Stimulated activated naive CD4-positive, alpha-beta T cell (primary cell): ENCODE measurements at regions not wholly inside any gene's neighbourhood (a gene's known extent, or its start where the extent isn't known, plus 50 kb on each side); places are given as distances from the start of the nearest gene placed in this dataset.

ENCODE experiments used
- DNase-seq, 6 experiments: peaks; one replicate each; lab custom pipeline; 2025; lab: John Stamatoyannopoulos, UW

DNA sequence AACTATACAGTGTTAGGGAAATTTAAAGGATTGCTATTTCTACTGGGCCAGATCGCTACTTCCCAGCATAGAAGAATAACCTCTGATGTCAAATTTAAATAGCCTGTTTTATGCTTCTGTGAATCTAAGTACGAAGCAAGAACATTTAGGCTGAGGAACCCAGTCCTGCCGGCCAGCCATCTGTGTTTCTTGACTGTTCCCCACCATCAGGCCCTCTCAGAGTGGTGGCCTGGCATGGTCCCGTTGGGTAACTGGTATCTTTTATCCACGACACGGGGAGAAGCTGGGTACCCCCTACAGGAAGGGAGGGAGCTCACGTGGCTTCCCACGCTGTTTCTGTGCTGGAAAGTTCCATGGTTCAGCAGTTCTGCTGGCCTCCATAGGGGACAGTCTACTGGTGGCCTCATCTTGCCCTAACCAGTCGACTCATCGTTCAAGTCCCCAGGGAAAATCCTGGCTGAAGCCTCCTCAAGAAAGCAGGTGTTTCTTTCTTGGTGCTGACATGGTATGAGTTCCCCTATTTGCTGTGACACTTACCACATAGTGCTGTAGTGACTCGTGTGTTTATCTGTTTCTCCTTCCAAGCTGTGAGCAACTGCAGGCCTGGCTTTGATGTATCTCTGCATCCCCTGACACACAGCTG lies 201.7 kb upstream of the NLRP1 start:
- no peak for DNase-seq

DNA sequence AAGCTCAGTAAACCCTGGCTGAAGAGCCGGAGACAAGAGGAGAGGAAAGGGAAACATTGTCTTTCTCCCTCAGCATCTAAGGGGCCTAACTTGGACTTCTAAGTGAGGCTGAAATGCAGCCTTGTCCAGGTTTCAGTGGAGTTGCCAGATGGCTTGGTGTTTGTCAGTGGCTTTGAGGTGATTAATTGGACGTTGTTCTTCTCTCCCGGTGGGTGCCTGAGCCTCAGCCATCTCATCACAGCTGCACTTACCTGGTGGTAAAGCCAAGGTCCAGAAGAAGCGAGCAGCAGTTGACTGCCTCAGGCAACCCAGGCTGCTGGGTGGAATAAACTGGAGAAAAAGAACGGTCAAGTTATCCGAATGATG lies 202.2 kb upstream of the NLRP1 start:
- DNase-seq, result peak in 1 of 6 experiments; percentile 2

DNA sequence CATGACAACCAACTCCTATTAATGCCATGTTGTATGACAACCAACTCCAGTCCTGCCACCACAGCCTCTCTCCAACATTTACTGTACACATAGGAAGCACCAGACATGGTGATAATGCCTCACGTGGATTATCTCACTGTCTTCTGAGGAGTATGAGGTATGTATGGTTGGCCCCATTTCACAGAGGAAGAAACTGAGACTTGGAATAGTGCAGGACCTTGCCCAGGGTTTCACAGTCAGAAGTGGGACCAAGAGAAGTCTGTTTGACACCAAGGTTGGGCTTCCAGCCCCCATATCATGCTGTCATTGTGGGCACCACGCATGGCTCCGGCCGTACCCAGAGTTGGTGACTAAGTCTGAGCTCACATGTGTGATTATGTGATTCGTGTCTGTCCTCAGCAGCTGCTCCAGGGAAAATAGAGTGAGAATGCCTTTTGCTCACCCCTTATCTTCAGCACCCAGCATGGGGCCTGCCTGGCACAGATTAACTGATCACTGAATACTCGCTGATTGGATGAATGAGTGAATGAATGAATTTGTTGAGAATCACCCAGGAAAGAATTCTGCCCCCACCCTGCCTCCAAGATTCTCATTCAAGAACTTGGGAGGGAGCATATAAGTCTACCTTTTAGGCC lies 204.1 kb upstream of the NLRP1 start:
- no peak for DNase-seq

DNA sequence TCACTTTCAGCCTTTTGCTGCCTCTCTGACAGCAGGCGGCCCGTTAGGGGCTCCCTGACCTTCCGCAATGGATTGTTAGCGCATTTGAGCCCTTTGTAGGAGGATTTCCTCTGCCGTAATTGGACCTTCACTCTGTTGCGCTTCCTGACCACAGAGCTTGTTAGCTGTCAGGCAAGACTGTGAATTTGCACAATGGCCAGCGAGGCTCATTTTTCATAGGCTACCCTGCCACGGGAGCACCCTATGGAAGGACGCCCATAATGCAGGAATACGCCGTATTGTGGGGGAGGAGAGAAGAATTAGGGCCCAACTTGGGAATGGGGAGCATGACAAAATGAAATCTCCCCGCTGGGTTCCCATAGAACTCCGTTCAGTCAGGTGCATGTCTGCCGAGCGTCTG lies 205.2 kb upstream of the NLRP1 start:
- no peak for DNase-seq

DNA sequence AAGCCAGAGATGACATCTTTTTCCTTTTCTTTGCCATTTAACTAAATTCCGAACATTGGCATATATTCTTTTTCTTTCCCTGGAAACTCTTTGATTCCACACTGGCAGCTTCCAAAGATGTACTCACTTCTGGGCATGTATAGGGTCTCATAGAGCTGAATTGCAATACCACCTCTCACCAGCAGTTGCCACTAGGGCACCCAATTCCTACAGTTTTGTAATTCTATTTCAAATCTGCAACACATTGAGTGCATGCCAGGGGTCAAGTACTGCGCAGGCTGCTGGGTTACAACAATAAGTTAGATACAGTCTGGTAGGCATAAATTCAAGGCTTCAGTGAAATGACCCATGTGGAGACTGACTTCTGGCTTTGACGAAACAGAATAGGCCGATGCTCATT lies 208.8 kb upstream of the NLRP1 start:
- DNase-seq, result no peak

DNA sequence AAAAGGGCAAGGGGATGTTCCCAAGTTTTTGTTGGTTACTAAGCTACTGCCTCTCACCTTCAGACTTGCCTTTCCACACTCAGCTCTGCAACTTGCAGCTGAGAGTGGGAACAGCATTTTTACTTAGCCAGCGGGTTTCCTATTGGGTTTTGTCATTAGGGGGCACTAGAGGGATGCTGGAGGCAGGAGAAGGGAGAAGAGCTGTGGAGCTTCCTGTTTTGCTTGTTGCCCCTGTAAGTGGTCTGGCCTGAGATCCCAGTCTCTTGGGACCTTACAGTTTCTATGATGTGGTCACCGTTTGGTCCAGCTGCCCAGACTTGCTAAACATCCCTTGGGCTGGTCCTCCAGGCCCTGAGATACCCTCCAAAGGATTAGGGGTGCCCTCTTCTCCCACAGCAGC lies 209.6 kb upstream of the NLRP1 start:
- DNase-seq, result no peak

DNA sequence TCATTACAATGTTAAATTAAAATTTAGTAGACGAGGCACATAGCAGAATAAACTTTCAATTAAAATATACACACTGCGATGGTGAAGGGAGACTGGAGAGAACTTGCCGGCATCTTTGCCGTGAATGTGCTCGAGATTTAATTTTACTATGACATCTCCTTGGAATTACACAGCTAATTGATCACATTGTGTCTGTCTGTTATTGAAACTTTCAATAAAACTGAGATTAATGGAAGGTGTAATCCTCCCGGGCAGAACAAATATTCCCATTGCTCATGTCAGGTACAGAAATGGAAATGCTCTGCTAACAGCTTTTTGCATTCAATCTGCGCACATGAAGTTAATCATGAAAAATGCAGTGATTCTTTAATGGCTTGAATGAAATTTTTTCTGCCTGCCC lies 210.1 kb upstream of the NLRP1 start:
- no peak for DNase-seq

DNA sequence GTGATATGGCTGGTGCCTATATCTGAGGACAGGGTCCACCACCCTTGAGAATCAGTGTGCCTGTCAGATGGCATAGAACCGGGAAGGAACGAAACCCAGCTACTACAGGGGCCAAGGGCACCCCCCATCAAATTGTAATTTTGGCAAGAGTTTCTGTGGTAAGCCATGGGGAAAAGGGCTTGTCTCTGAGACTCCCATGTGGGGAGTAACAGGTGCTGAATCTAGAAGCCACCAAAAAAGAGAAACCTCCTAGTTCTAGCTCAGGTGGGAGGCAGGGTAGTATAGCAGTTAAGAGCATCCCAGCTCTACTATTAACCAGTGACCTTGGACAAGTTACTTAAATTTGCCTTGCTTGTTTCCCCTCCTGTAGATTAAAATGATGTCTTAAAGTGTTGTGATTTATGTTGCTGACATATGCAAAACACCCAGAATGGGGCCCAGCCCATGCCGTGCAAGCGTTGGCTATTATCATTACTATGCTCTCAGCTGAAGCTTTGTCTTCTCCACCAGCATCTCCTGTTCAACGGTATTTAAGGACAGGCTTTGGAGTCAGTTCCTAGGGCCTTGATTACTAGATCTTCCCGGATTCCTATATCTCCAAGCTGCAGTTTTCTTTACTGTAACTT lies 210.7 kb upstream of the NLRP1 start:
- DNase-seq, result no peak

DNA sequence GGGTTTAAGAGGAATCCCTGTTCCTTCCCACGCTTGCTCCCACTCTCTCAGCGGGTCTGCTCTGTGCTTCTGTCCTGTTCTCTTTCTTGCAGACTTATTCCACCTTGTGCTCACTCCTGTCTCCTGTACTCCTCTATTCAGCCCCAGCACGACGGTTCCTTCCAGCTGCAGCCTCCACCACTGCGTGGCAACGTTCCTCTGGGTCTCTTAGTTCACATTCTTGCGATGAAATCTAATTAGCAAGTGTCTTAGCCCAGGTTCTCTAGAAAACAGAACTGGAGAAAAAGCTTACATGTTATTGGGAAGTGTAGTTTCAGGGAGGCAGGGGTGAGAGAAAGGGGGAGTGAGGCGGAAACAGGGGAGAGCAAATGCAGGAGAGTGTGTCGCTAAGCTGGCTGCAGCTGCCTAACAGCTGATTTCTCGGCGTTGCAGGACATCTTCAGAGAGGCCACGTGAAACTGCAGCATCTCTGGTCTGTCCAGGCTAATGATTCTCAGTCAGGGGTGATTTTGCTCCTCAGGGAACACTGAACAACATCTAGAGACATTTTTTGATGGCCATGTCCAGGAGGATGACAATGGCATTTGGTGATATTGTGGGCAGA lies 213.2 kb upstream of the NLRP1 start:
- no peak for DNase-seq

DNA sequence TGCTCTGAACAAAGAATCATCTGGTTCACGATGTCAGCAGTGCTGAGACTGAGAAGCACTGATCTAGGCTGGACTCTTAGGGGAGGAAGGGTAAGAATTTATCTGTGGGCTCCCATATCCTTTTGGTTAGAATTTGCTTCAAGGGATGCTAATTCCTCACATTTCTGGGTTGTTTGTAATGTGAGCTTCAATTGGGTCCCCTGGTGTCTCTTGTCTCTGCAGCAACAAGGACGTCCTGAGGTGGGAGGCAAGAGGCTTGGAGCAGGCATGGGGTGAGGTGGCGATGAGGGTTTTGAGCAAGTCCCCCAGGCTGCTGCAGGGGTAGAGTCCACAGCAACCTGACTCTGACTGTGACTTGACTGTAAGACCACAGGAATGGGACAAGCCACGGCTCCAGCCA lies 213.8 kb upstream of the NLRP1 start:
- DNase-seq, result no peak

DNA sequence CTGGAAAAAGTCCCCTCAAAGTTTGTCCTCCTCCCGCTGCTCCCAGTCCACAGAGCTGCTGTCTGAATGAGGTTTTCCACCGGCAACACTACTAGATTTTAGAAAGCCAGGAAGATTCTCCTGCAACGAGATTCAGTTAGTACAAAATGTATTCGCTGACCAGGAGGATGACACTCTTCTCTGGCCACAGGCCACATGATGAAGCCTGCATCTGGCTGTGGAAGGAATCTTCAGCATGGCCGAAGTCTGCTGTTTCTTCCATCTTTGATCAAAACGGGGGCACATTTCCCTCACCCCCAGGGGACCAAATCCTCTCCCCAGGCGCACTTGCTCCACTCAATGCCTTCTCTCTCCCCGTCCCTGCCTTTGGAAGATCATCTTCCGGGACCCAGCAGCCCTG lies 215.8 kb upstream of the NLRP1 start:
- no peak for DNase-seq

DNA sequence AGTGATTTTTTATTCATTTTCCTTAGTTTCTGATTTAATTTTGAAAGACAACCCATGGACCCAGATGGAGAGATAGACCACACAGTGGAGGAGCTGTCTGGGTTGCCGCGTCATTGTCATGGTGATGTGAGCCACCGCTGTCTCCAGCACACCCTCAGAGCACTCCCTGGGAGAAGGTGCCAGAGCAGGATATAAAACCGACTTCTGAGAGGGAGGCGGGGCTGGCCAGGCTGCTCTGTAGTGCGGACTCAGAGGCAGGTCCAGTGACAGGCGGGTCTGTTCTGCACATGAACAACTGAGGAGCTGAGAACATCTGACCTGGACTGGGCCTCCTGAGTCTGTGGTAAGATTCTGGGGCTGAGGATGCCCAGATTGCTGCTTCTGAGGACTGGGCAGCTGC lies 216.3 kb upstream of the NLRP1 start:
- no peak for DNase-seq

DNA sequence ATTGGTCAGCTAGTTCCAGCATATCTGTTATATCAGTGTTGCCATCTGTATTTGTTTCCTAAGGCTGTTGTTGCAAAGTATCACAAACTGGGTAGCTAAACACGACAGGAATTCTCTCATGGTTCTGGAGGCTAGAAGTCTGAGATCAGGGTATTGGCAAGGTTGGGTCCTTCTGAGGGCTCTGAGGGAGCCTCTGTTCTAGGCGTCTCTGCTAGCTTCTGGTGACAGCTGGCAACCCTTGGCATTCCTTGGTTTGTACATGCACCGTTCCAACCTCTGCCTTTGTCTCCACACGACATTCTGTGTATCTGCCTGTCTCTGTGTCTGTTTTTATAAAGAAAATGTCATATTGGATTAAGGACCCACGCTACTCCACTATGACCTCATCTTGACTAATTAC lies 219.9 kb upstream of the NLRP1 start:
- no peak for DNase-seq

DNA sequence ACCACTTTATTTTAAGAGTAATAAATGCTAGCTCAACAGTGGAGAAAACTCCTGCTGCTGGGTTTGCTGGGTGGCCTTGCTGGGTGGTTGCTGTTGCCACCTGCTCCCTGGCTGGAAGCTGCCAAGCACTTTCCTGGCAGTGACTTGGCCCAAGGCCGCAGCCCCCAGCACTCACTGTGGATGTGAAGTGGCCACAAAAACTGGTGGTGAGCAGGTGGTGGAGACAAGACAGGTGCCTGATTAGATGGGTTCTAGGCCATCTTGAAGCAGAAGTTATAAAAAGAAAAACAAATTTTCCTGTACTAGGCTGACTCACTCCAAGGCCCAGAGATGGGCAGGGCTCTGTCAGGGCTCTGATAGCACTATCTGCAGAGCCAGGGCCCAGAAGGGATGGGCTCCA lies 224.7 kb upstream of the NLRP1 start:
- no peak for DNase-seq

DNA sequence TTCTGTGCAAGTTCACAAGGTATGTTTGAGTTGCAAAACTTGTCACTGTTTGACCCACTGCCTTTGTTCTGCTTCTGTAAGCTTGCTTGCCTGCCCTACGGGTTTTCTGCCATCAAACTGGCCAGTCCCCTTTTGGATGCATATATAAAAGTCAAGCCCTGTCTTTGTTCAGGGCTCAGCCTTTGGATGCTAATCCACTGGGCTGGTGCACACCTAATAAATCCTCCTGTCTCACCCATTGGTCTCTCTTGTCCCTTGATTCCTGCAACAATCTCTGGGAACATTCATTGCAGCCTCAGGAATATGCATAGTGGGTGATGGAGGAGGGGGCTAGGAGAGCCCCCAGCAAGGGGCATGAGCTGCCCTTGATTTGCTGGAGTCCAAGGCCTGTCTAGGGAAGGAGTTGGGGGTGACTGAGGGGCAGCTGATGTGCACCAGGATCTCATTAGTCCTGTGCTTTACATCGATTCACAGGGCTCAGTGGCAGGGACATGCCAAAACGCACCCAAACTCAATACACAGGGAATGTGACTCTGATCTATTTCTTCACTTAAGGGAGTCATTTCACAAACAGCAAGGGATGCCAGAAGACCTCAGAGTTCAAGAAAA lies 225.4 kb upstream of the NLRP1 start:
- DNase-seq, result no peak

DNA sequence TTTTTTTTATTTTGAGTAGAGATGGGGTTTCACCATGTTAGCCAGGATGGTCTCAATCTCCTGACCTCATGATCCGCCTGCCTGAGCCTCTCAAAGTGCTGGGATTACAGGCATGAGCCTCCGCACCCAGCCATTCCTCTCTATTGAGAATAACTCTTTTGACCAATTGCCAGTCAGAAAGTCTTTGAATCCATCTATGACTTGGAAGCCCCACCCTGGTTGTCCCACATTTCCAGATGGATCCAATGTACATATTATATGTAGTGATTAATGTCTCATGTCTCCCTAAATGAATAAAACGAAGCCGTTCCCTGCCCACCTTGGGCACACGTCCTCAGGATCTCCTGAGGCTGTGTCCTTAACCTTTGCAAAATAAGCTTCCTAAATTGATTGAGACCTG lies 228.3 kb upstream of the NLRP1 start:
- DNase-seq, result no peak

DNA sequence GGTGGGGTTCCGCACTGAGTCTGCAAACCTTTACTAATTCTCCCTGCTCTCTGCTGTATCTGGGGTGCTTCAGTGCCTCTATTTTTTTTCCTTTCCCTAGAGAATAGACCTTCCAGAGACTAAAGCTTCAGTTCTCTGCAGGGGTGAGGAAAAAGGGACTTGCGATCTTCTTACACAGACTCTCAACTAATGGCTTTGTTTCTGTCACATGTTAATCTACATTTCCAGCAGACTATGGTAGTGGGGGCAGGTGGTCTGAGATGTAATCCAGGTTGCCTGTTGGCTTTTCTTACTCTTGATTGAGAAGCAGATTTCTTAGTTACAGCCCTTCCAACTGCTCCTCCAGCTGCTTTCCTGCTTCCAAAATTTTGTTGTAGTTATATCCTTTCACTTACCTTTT lies 229.0 kb upstream of the NLRP1 start:
- no peak for DNase-seq

DNA sequence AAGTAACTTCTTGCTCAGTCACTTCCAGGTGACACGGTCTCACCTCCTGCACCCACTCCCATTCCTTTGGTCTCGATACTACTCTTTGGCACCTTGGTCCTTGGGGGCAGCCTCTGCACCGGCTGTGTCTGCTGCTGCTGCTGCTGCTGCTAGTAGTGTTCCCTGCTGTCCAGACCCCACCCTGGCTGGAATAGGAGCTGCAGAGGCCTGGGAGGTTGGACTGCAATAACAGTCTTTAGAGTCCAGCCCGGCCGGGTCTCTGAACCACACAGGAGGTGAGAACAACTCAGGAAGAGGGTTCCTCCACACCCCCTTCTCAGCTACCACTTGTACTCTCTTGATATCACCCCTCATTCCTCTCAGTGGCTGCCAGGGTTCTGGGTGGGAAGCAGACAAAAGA lies 231.1 kb upstream of the NLRP1 start:
- DNase-seq, result no peak

DNA sequence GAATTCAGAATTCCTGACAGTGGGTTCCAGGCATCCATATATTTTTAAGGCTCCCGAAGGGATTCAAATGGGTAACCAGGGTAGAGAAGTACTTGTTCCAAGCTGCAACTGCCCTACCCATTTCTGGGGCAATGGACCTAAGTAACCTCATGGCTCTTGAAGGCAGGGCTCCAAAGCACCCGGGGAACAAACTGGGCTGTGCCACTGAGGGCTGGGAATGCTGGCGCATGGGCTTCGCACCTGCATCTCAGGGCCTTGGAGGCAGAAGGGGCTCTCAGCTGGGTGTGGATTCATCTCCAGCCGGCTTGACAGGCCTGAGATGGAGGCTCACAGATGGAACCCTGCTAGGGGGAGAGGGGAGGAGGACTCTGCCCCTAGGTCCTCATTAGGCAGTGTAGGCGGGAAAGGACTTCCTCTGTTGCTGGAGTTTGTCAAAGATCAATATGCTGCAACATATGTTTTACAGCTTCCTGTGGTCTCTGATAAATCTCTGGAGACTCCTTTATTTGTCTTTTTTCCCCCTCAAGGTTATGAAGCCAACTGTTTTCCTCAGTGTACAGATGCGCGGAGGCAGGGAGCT lies 232.3 kb upstream of the NLRP1 start:
- DNase-seq, result no peak

DNA sequence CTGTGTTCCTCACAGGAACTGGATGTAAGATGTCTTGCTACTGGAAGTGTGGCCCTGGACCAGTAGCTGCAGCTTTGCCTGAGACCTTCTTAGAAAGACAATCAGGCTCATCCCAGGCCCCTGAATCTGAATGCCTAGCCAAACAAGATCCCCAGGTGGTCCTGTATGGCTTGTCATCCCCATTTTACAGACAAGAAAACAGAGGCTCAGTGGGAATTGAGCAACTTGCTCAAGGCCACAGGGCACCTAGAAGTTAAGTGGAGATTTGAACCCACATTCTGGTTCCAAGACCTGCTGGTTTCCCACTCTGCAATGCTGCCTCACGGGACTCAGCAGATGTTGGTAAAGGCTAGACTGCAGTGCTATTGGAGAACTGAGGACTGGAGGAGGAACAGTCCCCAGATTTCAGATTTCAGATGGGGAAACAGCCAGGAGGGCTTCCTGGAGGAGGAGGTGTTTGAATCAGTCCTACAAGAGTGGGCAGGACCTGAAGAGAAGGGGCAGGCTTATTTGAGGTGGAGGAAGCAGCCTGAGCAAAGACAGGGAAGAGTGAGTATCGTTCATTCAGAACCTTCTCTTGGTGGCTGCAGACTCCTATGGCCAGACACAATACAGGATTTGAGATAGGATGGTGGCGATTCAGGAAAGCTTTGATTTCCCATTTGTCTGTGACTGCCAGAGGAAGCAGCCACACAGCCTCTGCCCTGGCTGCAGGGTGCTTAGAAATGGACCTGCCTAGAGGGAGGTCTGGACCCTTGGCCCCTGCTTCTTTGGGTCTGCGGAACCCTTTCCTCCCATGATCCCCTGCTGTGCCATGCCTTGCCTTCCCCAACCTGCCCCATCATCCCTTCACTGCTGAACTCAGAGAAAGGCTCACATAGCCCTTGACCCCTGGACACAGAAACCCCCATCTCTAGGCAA lies 233.4 kb upstream of the NLRP1 start:
- DNase-seq, result no peak

DNA sequence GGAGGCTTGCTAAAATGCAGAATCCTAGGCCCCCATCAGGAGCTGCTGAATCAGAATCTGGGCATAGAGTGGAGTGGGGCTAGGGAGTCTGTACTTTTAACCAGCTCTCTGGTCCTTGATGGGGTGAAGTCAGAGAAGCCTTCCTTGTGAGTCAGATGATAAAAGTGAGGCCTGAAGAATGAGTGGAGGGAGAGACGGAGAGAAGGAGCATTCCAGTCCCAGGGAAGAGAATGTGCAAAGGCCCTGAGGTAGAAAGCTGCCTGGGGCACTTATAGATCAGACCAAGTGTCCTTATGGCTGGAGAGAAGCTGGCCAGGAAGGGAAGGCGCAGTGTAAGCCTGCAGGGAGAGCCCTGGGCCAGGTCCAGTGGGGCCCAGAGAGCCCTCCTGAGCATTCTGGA lies 235.1 kb upstream of the NLRP1 start:
- DNase-seq, result no peak
